ENCODE measurements at regions not wholly inside any gene's neighbourhood (a gene's known extent, or its start where the extent isn't known, plus 50 kb on each side); places are given as distances from the start of the nearest gene placed in this dataset.

- no peak for TF ChIP-seq PPARA (CRISPR knock-in tag; IDR thresholded peaks at IDR 0.05; ENCODE audit: borderline replicate concordance)
- TF ChIP-seq CSRNP3 (CRISPR knock-in tag; IDR thresholded peaks at IDR 0.05) = no peak
- TF ChIP-seq ZFP30 (CRISPR knock-in tag; IDR thresholded peaks at IDR 0.05) = no peak
- TF ChIP-seq, protein P1, sequence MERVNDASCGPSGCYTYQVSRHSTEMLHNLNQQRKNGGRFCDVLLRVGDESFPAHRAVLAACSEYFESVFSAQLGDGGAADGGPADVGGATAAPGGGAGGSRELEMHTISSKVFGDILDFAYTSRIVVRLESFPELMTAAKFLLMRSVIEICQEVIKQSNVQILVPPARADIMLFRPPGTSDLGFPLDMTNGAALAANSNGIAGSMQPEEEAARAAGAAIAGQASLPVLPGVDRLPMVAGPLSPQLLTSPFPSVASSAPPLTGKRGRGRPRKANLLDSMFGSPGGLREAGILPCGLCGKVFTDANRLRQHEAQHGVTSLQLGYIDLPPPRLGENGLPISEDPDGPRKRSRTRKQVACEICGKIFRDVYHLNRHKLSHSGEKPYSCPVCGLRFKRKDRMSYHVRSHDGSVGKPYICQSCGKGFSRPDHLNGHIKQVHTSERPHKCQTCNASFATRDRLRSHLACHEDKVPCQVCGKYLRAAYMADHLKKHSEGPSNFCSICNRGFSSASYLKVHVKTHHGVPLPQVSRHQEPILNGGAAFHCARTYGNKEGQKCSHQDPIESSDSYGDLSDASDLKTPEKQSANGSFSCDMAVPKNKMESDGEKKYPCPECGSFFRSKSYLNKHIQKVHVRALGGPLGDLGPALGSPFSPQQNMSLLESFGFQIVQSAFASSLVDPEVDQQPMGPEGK (CRISPR knock-in tag; IDR thresholded peaks at IDR 0.05; ENCODE audit: borderline replicate concordance) = no peak
- TF ChIP-seq ARNTL (CRISPR knock-in tag; IDR thresholded peaks at IDR 0.05; ENCODE audit: borderline replicate concordance, low read depth) = no peak
- TF ChIP-seq CSDC2 (CRISPR knock-in tag; IDR thresholded peaks at IDR 0.05) = no peak
- TF ChIP-seq BACH2 (CRISPR knock-in tag; IDR thresholded peaks at IDR 0.05; ENCODE audit: borderline replicate concordance) = no peak
Observed at GRCh38 chr22:49426618-49427266, 400.9 kb downstream of the BRD1 start.

Data from SK-N-SH treated with all-trans-retinoic acid at 6 μM for 48 hours (cell line).